ENCODE measurements at regions not wholly inside any gene's neighbourhood (a gene's known extent, or its start where the extent isn't known, plus 50 kb on each side); places are given as distances from the start of the nearest gene placed in this dataset.

- TF ChIP-seq ISL1 (CRISPR knock-in tag; IDR thresholded peaks at IDR 0.05) = no peak
- TF ChIP-seq ZFP30 (CRISPR knock-in tag; IDR thresholded peaks at IDR 0.05) = no peak
- no peak for TF ChIP-seq RARB (CRISPR knock-in tag; IDR thresholded peaks at IDR 0.05)
- TF ChIP-seq ZNF565 (CRISPR knock-in tag; conservative IDR thresholded peaks at IDR 0.05; ENCODE audit: low read depth) = no peak
- no peak for TF ChIP-seq ARNTL (CRISPR knock-in tag; IDR thresholded peaks at IDR 0.05; ENCODE audit: borderline replicate concordance, low read depth)
- no peak for TF ChIP-seq ZFP3 (CRISPR knock-in tag; IDR thresholded peaks at IDR 0.05)
Observed at GRCh38 chr16:5225931-5226655, 128.5 kb upstream of the EEF2KMT start.

Data from SK-N-SH treated with all-trans-retinoic acid at 6 μM for 48 hours (cell line).